Smooth muscle cell (in vitro differentiated cells): ENCODE measurements at regions not wholly inside any gene's neighbourhood (a gene's known extent, or its start where the extent isn't known, plus 50 kb on each side); places are given as distances from the start of the nearest gene placed in this dataset.
A peak's percentile ranks its signal among the peaks of the same experiment; 100 is the strongest.

ENCODE experiments used
- DNase-seq: peaks from one replicate; lab custom pipeline; 2025; ENCODE audit not compliant: unreplicated experiment; lab: John Stamatoyannopoulos, UW
- H2AFZ ChIP-seq: fragments of 200-600 bp; sonication (generic); 2 replicates; pipeline ENCODE4 v1.6.0; 2016; ENCODE audit warnings: antibody characterized with exemption, low read depth, mild to moderate bottlenecking
- H3F3A ChIP-seq: fragments of 200-600 bp; sonication (generic); 2 replicates; pipeline ENCODE4 v1.6.0; 2017; ENCODE audit warnings: antibody characterized with exemption, low read depth
- H3K27ac ChIP-seq: fragments of 200-600 bp; sonication (generic); 2 replicates; pipeline ENCODE4 v1.5.1; 2016; ENCODE audit warnings: low read depth, mild to moderate bottlenecking
- H3K27me3 ChIP-seq: fragments of 200-600 bp; sonication (generic); 2 replicates; pipeline ENCODE4 v1.6.1; 2016; ENCODE audit warnings: low read depth, mild to moderate bottlenecking
- H3K36me3 ChIP-seq: fragments of 200-600 bp; sonication (generic); 2 replicates; pipeline ENCODE4 v1.5.1; 2016; ENCODE audit warnings: low read depth
- H3K4me1 ChIP-seq: fragments of 200-600 bp; sonication (generic); 2 replicates; pipeline ENCODE4 v1.5.1; 2016; ENCODE audit warnings: low read depth
- H3K4me2 ChIP-seq: fragments of 200-600 bp; sonication (generic); 2 replicates; pipeline ENCODE4 v1.6.0; 2016; ENCODE audit warnings: mild to moderate bottlenecking
- H3K4me3 ChIP-seq: fragments of 200-600 bp; sonication (generic); 2 replicates; pipeline ENCODE4 v1.5.1; 2016; ENCODE audit warnings: mild to moderate bottlenecking
- H3K79me2 ChIP-seq: fragments of 200-600 bp; sonication (generic); 2 replicates; pipeline ENCODE4 v1.6.0; 2016; ENCODE audit warnings: low read depth, mild to moderate bottlenecking
- H3K9ac ChIP-seq: fragments of 200-600 bp; sonication (generic); 2 replicates; pipeline ENCODE4 v1.6.0; 2016; ENCODE audit warnings: low read depth
- H3K9me3 ChIP-seq: fragments of 200-600 bp; sonication (generic); replicated peaks from 2 replicates; pipeline ENCODE4 v1.5.1; 2016; ENCODE audit warnings: low read depth
- H4K20me1 ChIP-seq: fragments of 200-600 bp; sonication (generic); 2 replicates; pipeline ENCODE4 v1.6.0; 2016; ENCODE audit warnings: low read depth
- WGBS: methylation state at CpG from one replicate; pipeline ENCODE4 v1.1.7; 2016; ENCODE audit warnings: low lambda C conversion rate; 5-methylcytosine and 5-hydroxymethylcytosine counted together
- TF ChIP-seq, protein P1 (sequence below): fragments of 200-600 bp; sonication (generic); IDR thresholded peaks from 2 replicates; pipeline ENCODE4 v1.5.1; 2017; ENCODE audit warnings: borderline replicate concordance, mild to moderate bottlenecking, antibody characterized with exemption; ENCODE audit not compliant: insufficient read depth, poor library complexity, severe bottlenecking

DNA sequence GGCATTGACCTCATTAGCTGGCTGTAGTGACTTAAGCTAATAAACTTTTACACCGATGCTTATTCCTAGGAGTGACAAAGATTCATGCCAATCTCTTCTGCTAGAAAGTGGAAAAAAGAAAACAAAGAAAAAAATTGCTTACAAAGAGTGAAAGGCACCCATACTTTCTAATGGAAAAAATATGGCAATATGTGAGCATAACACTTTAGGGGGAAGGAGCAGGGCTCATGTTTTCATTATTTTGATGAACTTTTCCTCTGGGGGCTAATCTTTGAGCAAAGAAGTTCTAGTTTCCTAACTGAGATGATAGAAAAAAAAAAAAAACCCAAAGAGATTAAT, 94.8 kb upstream of the THRB start:
- DNase-seq = no peak
- H3K36me3 ChIP-seq = no peaks in the 10 kb centered on the region
- peaks cover 26% of the 10 kb centered on the region for H3K27me3 ChIP-seq
- no peak overlapping the region for H2AFZ ChIP-seq
- H3K4me3 ChIP-seq = no peak overlapping the region
- H3K27ac ChIP-seq = no peak overlapping the region
- TF ChIP-seq, protein P1, sequence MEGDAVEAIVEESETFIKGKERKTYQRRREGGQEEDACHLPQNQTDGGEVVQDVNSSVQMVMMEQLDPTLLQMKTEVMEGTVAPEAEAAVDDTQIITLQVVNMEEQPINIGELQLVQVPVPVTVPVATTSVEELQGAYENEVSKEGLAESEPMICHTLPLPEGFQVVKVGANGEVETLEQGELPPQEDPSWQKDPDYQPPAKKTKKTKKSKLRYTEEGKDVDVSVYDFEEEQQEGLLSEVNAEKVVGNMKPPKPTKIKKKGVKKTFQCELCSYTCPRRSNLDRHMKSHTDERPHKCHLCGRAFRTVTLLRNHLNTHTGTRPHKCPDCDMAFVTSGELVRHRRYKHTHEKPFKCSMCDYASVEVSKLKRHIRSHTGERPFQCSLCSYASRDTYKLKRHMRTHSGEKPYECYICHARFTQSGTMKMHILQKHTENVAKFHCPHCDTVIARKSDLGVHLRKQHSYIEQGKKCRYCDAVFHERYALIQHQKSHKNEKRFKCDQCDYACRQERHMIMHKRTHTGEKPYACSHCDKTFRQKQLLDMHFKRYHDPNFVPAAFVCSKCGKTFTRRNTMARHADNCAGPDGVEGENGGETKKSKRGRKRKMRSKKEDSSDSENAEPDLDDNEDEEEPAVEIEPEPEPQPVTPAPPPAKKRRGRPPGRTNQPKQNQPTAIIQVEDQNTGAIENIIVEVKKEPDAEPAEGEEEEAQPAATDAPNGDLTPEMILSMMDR = no peak
- 74% methylated on average over 1 of the region's 1 CpG for WGBS
- H3F3A ChIP-seq = peaks cover 4% of the 10 kb centered on the region
- H3K9ac ChIP-seq = no peak overlapping the region
- no peaks in the 10 kb centered on the region for H3K9me3 ChIP-seq
- H4K20me1 ChIP-seq = no peaks in the 10 kb centered on the region
- H3K4me1 ChIP-seq = peaks cover 8% of the 10 kb centered on the region
- no peaks in the 10 kb centered on the region for H3K79me2 ChIP-seq
- H3K4me2 ChIP-seq = no peak overlapping the region

DNA sequence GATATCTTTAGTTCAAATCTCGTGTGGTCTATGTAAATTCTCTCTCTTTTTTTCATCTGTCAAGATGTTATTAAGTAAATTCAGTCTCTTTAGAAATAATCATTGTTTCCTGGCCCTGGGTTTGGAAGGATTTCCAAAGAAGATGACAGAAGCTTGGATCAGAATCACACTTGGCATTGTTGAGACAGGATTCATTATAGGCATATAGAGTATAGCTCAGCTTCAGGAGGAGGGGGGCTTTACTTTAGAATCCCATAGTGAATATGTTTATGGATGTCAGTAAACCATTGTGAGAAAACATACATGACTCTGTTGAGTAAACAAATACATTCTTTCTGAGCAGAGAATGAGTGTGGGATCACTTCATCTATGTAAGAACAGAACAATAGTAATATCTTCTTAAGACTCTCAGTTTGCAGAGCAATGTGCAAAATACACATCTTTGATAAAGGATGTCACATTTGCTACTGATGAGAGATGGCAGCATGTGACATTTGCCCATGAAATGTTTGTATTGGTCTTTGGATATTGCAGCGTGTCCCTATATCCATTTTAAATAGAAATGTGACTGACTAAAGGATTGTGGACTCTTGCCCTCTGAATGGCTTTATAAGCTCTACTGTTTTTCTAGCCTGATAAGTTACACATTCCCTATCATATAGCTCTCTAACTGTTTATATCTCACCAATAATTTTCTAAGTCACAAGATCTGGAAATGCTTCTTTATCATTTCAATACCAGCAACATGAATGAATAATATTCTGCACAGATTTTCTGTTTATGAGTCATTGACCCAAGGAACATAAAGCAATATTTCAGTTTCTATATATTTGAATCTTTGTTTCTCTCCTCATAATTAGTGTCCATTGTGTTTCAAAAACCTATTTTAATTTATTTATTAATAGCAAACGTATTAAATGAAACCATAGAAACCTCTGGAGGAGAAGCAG, 95.6 kb upstream of the THRB start:
- Histone ChIP-seq H2AFZ (no peak overlapping the region), H3K27ac (peak overlapping the region; percentile 67), H3K9ac (no peak overlapping the region), H3K9me3 (no peaks in the 10 kb centered on the region), H3K36me3 (no peaks in the 10 kb centered on the region), H3K27me3 (peaks cover 19% of the 10 kb centered on the region), H3F3A (peaks cover 4% of the 10 kb centered on the region), H3K79me2 (no peaks in the 10 kb centered on the region), H4K20me1 (no peaks in the 10 kb centered on the region), H3K4me3 (no peak overlapping the region), H3K4me2 (no peak overlapping the region), H3K4me1 (peaks cover 8% of the 10 kb centered on the region)
- 86% methylated on average over 3 of the region's 3 CpGs for WGBS
- DNase-seq = no peak
- TF ChIP-seq, protein P1 = no peak

DNA sequence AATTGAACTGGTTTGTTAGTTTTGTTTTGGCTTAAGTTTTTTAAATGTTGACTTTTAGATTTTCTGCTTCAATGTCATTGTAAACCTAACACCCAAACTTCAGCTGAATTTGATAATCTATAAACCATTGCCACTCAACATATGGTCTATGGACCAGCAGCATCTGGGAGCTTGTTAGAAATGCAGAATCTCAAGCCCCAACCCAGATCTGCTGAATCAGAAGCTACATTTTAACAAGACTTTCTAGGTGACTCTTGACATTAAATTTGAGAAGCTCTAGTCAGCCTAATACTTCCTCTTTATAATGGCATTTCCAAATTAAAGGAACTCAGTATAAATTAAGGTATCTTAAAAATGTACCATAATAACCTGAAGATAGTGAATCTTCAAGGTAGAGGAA, 96.5 kb upstream of the THRB start:
- Histone ChIP-seq H3K27ac (peak overlapping the region; percentile 67), H3F3A (no peaks in the 10 kb centered on the region), H3K4me2 (no peak overlapping the region)

More for the DNA sequence above, 96.5 kb upstream of the THRB start:
- Histone ChIP-seq H2AFZ (no peak overlapping the region), H3K9ac (no peak overlapping the region), H3K27me3 (peaks cover 18% of the 10 kb centered on the region), H3K4me3 (no peak overlapping the region), H4K20me1 (no peaks in the 10 kb centered on the region), H3K9me3 (no peaks in the 10 kb centered on the region), H3K4me1 (peaks cover 8% of the 10 kb centered on the region), H3K79me2 (no peaks in the 10 kb centered on the region), H3K36me3 (no peaks in the 10 kb centered on the region)
- DNase-seq = no peak
- TF ChIP-seq, protein P1 = no peak
